SK-N-MC (cell line): ENCODE measurements at regions not wholly inside any gene's neighbourhood (a gene's known extent, or its start where the extent isn't known, plus 50 kb on each side); places are given as distances from the start of the nearest gene placed in this dataset.

Source experiments
- EZH2 ChIP-seq: fragments of 200-600 bp; sonication (generic); IDR thresholded peaks from one replicate; pipeline ENCODE4 v1.6.1; 2017; ENCODE audit warnings: antibody characterized with exemption
- POLR2AphosphoS5 ChIP-seq: IDR thresholded peaks from 2 replicates; pipeline ENCODE4 v1.6.1; 2012; ENCODE audit warnings: mild to moderate bottlenecking, low read depth, low read length, borderline replicate concordance

DNA sequence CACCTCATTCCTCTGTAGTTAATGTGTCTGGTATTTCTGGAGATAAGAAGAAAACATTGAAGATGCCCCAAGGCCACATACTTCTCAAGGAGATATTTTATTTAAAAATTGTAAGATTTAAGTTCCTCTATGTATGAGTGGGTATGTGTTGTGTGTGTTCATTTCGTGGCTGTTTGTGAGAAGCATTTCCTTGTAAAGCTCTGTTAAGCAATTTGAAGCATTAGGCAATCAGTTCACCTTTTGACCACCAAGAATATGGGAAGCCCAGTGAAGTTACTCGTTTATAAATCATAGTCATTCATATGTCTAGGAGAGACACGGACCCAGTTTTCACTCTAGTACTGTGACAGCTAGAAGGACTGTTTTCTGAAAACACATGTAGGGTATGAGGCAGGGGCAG, 717.6 kb upstream of the MAP3K7 start:
- TF ChIP-seq EZH2 (no peak), POLR2AphosphoS5 (no peak)
